GF-D8 (cell line): ENCODE measurements at regions not wholly inside any gene's neighbourhood (a gene's known extent, or its start where the extent isn't known, plus 50 kb on each side); places are given as distances from the start of the nearest gene placed in this dataset.
"Not testable (repeated sequence)": the region's sequence is repeated elsewhere in the genome, so short reads cannot be mapped to it uniquely, and the experiment has no call there.

Source experiments
- DNase-seq: peaks from one replicate; lab custom pipeline; 2025; lab: John Stamatoyannopoulos, UW

DNA sequence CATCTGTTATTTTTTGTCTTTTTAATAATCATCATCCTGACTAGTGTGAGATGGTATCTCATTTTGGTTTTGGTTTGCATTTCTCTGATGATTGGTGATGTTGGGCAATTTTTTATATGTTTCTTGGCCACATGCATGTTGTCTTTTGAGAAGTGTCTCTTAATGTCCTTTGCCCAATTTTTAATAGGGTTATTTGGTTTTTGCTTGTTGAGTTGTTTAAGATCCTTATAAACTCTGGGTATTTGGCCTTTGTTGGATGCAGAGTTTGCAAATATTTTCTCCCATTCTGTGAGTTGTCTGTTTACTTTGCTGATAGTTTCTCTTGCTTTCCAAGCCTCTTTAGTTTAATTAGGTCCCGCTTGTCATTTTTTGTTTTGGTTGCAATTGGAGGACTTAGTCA is 152.1 kb upstream of the MED14 start:
- DNase-seq, result no peak

DNA sequence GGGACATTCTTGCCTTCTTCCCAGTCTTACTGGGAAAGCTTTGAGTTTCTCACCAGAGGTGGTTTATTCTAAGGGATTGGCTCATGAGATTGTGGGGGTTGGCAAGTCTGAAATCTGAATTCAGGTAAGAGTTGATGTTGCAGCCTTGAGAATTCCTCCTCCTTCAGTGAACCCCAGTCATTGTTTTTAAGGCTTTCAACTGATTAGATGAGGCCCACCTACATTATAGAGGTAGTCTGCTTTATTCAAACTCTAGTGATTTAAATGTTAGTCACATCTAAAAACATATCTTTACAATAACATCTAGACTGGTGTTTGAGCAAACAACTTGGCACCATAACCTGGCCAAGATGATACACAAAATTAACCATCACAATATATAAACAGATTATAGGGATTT is 156.5 kb upstream of the MED14 start:
- no peak for DNase-seq

DNA sequence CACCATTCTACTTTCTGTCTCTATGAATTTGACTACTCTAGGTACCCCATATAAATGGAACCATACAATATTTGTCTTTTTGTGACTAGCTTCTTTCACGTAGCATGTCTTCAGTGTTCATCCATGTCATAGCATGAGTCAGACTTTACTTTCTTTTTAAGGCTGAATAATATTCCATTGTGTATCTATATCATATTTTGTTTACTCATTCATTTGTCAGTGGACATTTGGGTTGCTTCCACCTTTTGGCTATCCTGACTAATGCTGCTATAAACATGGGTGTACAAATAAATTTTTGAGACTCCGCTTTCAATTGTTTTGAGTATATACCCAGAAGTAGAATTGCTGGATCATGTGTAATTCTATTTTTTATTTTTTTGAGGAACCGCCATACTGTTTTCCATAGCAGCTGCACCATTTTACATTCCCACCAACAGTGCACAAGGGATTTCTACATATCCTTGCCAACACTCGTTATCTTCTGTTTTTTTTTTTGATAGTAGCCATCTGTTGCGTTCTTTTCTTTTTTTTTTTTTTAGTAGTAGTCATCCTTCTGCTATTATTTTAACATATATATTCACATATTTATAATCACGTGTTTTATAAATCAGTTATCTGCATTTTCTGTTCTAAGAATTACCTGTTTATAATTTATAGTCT is 158.0 kb upstream of the MED14 start:
- DNase-seq, result no peak

DNA sequence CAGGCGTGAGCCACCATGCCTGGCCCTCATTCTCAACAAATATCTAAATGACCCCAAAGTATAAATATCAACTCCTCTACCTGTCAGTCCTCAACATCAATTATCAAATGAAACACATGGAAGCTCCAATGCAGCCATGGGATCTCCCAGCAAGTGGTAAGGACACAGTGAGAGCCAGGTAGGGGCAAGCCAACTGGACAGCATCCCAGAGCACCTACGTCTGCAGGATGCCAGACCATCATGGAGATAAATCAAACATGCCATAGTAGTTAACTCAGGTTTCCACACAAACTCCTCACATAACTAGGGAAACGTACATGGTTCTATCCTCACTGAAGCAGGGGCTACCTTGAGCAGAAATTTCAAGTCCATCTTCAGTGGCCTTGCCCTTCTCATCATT is 159.9 kb upstream of the MED14 start:
- DNase-seq, result no peak

DNA sequence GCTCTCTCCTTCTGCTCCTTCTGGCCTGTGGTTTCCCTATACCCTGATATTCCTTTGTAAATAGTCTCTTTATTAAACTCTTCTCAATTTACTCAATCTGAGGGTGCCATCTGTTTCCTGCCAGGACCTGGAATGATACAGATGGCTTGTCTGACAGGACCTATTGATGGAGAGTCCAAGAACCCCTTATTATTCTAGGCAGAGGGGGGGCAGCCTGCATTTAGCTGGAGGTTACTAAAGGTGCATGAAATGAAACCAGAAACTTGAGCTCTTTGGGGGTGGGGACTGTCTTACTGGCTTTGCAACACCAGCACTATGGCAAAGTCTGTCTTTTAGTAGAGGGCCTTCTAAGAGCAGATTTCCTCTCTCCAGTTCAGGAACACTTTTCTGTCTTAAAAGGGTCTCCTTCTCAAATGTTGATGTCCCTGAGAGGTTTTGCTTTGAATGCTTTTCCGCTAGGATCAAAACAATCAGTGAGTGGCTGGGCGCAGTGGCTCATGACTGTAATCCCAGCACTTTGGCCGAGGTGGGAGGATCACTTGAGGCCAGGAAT is 162.5 kb upstream of the MED14 start:
- DNase-seq, result no peak

DNA sequence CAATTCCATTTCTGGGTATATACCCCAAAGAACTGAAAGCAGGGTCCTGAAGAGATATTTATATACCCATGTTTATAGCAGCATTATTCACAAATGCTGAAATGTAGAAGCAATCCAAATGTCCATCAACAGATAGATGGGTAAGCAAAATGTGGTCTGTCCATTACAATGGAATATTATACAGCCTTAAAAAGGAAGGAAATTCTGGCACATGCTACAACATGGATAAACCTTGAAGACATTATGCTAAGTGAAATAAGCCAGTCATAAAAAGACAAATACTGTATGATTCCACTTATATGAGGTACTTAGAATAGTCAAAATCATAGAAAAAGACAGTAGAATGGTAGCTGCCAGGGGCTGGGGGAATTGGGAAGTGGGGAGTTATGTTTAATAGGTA is 169.4 kb upstream of the MED14 start:
- DNase-seq, result not testable (repeated sequence)

DNA sequence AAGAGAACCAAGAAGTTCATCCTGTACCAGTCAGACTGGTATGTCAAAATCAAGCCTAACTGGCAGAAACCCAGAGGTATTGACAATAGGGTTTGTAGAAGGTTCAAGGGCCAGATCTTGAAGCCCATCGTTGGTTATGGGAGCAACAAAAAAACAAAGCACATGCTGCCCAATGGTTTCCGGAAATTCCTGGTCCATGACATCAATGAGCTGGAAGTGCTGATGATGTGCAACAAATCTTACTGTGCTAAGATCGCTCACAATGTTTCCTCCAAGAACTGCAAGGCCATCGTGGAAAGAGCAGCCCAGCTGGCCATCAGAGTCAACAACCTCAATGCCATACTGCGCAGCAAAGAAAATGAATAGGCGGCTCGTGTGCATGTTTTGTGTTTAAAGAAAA is 172.7 kb upstream of the MED14 start:
- no peak for DNase-seq

DNA sequence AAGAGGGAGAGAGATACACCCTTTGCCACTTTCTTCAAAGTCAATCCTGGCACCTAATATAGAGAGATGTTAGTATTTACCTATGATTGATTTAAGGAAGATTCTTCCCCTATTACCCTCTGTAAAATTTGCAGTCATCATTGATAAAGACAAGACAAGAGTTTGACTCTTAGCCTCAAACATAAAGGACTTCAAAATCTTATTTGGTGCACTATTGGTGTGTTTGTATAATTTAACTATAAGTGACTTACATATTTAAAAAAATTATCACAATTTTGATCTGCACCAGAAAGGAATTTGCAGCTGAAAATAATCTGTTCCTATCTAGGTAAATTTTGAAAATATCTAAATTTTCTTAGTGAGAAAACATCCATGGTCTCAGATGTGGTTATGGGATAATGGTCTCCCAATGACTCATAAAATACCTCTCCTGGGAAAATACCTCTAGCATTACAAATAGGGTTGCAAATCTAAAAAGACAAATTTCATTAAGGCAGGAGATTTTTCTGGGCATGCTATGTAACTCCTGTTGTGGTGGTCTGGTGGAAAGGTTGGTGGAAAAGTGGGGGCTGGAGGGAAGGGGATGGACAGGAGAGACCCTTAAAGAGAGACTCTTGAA is 173.6 kb upstream of the MED14 start:
- DNase-seq, result no peak

DNA sequence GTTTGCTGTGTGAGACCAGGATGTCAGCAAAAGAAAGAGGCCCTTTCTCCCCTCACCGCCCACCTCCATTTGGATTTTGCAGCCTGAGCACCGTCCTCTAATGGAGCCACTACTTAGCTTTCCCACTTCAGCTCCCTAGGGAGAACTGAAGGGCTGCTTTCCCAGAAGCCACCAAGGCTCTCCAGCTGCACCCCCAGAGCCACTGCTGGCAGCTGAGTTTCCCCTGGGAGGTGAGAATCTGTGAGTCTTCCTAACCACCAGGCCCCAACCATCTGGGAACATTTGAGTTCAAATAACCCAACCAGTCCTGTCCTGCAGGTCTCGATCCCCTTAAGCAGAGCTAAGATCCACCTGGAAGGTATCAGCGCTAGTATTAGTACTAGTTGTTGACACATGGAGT is 173.1 kb upstream of the USP9X start:
- DNase-seq, result no peak

DNA sequence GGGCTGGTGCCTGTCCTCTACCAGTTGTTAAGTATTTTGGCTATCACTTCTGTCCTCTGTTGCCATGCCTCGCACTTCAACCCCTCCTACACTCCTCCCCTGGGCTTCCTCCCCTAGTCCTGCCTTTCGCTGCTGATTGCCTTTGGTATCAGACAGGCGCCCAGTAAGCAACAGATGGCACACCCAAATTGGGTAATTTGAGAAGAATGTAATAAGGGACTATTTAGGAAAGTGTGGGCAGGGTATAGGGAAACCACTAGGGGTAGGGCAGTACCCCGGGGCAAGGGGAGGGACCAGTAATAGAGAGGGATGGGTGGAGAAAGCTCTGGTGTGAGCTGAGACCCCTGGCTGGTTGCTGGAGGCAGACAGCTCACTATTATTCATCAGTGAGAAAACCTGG is 172.7 kb upstream of the USP9X start:
- no peak for DNase-seq

DNA sequence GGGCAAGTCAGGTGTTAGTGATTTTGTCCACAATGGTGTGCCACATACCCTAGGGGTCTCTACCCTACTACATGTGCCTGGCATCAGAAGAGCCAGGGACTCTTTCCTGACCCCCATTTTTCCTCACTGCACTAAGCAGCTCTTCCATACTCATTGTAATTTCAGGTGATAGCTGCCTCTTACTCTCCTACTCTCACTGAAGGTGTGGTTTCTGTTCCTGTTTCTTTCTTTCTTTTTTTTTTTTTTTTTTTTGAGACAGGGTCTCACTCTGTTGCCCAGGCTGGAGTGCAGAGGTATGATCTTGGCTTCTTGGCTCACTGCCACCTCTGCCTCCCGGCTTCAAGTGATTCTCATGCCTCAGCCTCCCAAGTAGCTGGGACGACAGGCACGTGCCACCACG is 164.9 kb upstream of the USP9X start:
- no peak for DNase-seq

DNA sequence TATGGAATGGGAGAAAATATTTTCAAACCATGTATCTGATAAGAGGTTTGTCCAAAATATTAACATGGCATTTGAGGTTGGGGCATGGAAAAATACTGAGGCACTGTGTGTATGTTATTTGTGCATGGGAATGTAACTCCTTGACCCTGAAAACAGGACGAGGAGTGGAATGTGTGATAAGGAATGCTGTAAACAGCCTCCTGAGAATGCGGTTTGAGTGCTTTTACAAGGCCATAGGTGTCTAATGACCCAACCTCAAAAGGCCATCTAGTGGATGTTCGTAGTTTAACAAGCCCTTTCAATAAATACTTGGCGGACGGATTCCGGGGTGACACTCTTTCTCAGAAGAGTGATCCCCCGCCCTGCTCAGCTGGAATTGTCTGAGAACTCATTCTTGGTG is 162.9 kb upstream of the USP9X start:
- no peak for DNase-seq

DNA sequence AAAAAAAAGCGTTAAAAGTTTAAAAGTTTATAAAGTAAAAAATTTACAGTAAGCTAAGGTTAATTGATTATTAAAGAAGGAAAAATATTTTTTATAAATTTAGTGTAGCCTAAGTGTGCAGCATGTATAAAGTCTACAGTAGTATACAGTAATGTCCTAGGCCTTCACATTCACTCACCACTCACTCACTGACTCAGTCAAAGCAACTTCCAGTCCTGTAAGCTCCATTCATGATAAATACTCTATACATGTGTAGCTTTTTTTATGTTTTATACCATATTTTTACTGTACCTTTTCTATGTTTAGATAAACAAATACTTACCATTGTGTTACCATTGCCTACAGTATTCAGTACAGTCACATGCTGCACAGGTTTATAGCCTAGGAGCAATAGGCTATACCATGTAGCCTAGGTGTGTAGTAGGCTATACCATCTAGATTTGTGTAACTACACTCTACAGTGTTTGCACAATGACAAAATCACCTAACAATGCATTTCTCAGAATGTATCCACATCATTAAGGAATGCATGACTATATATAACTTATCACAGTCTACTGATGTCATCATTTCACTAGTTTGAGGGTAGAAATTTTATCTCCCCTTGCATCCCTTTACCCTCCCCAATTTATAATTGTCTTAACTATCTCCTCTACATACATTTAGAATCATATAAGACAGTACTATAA is 158.4 kb upstream of the USP9X start:
- DNase-seq, result not testable (repeated sequence)

DNA sequence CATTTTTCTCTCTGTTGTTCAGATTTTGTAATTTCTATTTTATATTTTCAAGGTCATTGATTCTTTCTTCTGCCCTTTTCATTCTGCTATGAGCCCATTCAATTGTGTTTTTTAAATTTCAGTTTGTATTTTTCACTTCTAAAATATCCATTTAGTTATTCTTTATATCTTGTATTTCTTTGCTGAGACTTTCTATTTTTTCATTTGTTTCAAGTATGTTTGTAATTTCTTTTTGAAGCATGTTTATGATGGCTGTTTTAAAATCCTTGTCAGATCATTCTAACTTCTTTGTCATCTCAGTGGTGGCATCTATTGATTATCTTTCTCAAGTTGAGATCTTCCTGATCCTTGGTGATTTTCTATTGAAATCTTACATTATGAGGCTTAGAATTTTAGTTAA is 157.2 kb upstream of the USP9X start:
- no peak for DNase-seq

DNA sequence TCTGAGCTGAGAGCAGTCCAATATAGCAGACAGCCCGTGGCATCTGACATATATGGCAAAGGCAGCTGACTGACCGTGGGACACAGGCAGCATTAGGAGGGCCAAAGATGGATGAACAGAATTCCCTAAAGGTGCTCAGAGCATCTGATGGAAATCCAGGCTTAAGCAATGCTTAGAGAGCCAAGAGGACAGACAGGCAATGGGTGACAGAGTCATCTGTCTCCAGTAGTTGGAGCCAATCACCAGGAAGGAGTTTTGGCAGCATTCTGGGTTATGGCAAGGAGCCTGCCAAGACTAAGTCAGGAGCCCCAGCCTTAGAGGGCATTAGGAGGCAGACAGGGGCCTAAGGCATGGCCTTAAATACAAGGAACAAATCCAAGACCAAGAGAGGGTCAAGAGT is 153.3 kb upstream of the USP9X start:
- DNase-seq, result no peak

DNA sequence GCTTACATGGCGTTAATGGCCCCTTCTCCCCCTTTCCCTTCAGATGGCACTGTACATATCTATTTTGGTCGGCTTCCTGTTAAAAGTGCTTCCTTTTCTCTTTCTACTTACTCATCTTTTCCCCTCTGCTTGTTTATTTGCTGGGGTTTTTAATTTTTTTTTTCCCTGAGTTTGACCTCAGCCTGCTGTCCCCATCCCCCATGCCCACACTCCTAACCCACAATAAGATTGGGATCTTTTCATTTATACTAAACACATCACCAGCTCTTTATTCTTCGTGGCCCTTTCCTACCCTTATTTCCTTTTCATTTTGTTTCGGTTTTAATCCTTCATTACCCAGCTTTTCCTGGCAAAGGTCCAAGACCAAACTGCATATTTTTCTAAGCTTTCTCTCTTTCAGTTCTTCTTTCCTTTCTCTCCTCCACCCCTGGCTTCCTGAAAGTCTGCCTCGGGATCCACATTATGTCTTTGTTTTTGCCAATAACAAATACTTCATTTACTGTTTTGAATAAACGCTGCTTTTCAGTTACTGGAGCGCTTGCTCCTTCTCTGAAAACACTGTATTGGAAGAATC is 152.0 kb upstream of the USP9X start:
- no peak for DNase-seq

DNA sequence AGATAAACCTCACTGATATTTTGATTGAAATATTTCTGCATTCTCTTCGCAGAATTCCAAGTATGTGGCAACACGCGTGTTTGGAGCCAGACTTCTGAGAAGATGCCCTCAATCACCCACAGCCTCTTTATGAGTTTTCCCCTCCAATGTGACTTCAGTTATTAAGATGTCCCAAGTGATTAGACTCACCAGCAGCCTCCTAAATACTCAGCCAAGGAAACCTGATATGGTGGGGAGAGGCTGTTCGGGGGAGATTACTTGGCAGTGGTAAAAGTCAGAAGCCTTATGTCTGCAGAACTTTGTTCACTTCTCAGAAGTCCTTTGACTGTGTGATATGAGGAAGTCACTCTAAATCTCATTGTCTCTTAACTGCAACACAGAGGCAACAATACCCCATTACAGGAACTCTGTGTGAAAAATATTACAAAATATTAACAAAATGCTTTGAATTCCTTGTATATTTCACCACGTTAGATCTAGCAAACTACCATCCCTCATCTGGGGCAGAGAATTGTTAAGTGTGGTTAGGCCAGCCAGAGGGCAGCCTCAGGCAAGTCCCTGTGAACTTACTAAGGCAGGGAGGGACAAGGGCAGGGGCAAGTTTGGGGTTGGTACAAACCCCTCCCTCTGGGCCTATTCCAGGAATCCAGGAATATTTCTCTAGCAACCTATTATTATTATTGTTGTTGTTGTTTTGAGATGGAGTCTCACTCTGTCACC is 151.4 kb upstream of the USP9X start:
- peak; percentile 57 for DNase-seq

DNA sequence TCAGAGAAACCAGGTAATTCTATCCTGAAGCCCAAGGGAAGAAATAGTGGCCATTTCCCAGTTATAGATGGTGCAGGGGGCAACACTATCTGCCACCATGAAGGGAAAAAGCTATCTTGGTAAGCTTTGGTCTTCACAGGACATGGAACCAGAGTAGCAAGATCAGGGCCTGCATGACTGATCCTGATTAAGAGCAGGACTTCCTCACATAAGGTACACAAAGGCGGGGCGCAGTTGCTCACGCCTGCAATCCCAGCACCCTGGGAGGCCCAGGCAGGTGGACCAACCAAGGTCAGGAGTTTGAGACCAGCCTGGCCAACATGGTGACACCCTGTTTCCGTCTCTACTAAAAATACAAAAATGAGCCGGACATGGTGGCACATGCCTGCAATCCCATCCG is 148.4 kb upstream of the USP9X start:
- DNase-seq, result no peak

DNA sequence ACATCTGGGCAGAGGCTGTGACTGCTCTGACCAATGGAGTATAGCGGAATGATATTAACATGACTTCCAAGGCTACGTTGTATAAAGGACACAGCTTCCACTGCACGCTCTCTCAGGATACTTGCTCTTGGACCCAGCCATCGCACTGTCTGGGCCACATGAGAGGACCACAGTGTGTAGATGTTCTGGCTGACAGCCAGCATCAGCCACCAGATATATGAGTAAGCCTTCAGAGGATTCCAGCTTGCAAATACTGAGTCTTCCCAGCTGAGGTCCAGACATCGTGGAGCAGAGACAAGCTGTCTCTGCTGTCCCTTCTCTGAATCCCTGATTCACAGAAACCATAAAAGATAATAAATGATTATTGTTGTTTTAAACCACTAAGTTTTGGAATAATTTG is 146.8 kb upstream of the USP9X start:
- no peak for DNase-seq

DNA sequence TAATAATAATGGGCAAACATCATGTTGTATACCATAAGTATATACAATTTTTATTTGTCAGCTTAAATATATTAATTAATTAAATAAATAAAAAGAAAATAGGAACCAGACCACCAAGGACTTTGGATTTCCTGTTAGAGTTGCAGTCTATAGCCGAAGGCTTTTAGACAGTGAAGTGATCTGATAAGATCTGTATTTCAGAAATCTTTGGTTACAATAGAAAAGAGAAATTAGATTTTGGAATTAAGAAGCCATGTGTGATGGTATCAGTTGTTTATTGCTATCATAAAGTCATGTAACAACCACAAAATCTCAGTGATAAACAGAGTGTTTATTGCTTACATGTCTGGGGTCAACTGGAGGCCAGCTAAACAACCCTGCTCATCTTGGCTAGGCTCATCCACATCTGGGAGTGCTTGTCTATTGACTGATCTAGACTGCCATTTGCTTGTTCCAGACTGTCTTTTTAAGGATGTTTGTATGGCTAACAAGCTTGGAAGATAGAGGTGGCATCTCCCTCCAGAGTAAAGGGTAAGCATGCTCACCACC is 142.1 kb upstream of the USP9X start:
- no peak for DNase-seq

DNA sequence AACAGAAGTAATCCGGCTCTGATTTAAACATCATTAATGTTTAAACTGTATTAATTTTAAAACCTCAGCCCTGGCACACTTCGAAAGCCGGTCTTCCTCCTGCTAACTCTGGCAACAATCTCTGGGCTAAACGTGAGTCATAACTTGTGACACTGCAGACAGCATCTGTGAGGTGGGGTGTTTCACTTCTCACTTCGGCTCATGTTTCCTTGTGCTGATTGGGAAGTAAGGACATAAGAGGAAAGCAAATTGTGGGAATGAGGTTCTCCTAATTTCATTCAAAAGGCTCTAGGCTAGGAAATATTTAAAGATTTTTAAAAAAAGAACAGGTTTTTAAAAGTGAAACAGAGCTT is 139.9 kb upstream of the USP9X start:
- DNase-seq, result no peak

DNA sequence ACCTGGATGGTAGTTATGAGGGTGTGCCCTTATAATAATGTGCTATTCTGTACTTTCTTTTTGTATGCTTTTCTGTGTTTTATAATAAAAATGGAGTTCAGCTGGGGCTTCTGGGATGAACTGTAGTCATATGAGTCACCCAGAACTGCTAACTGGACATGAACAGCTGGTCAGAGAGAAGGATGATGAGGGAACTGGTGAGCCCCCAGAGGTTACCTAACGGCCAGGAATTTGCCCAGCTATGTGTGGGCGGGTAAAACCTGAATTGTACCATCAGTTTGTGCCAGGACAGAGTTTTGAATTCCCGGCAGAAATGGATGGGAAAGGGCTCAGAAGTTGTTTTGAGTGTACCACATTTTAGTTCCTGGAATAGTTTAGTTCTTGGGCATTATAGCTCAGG is 138.0 kb upstream of the USP9X start:
- DNase-seq, result no peak
